Hypothalamus (tissue), 51 donors: ENCODE measurements at regions not wholly inside any gene's neighbourhood (a gene's known extent, or its start where the extent isn't known, plus 50 kb on each side); places are given as distances from the start of the nearest gene placed in this dataset.

Experiments used
- DNase-seq, 51 donors: peaks; one replicate each; lab custom pipeline; 2025; lab: John Stamatoyannopoulos, UW

- no peak for DNase-seq
Measured at GRCh38 chr5:21195145-21195544, 1207.1 kb upstream of the CDH18 start.

GRCh38 chr5:21185536-21185935 lies 1197.5 kb upstream of the CDH18 start:
- no peak for DNase-seq

GRCh38 chr5:21184581-21184980 lies 1196.6 kb upstream of the CDH18 start:
- no peak for DNase-seq

GRCh38 chr5:21181609-21182125 lies 1193.7 kb upstream of the CDH18 start:
- no peak for DNase-seq

- DNase-seq, result no peak
Measured at GRCh38 chr5:21173526-21173925, 1185.5 kb upstream of the CDH18 start.

- no peak for DNase-seq
Measured at GRCh38 chr5:21173036-21173435, 1185.0 kb upstream of the CDH18 start.

GRCh38 chr5:21171038-21171437 lies 1183.0 kb upstream of the CDH18 start:
- DNase-seq, result no peak

- DNase-seq, result no peak
Measured at GRCh38 chr5:21168557-21168956, 1180.6 kb upstream of the CDH18 start.

- DNase-seq, result no peak
Measured at GRCh38 chr5:21165344-21165743, 1177.3 kb upstream of the CDH18 start.

- DNase-seq, result no peak
Measured at GRCh38 chr5:21164425-21164824, 1176.4 kb upstream of the CDH18 start.

- no peak for DNase-seq
Measured at GRCh38 chr5:21159510-21160059, 1171.6 kb upstream of the CDH18 start.

- no peak for DNase-seq
Measured at GRCh38 chr5:21154526-21154925, 1166.5 kb upstream of the CDH18 start.

- no peak for DNase-seq
Measured at GRCh38 chr5:21152611-21153010, 1164.6 kb upstream of the CDH18 start.

- no peak for DNase-seq
Measured at GRCh38 chr5:21145376-21145775, 1157.4 kb upstream of the CDH18 start.

- DNase-seq, result no peak
Measured at GRCh38 chr5:21143686-21144085, 1155.7 kb upstream of the CDH18 start.

- no peak for DNase-seq
Measured at GRCh38 chr5:21142791-21143190, 1154.8 kb upstream of the CDH18 start.

GRCh38 chr5:21140987-21141386 lies 1153.0 kb upstream of the CDH18 start:
- DNase-seq, result no peak

- DNase-seq, result no peak
Measured at GRCh38 chr5:21126236-21126635, 1138.2 kb upstream of the CDH18 start.

- DNase-seq, result no peak
Measured at GRCh38 chr5:21125238-21125983, 1137.4 kb upstream of the CDH18 start.

GRCh38 chr5:21121213-21121612 lies 1133.2 kb upstream of the CDH18 start:
- no peak for DNase-seq

GRCh38 chr5:21097661-21098060 lies 1109.7 kb upstream of the CDH18 start:
- no peak for DNase-seq

- no peak for DNase-seq
Measured at GRCh38 chr5:21094619-21095018, 1106.6 kb upstream of the CDH18 start.
